C4-2B (cell line): ENCODE measurements at regions not wholly inside any gene's neighbourhood (a gene's known extent, or its start where the extent isn't known, plus 50 kb on each side); places are given as distances from the start of the nearest gene placed in this dataset.

Source experiments
- ZFX ChIP-seq: fragments of 450-650 bp; IDR thresholded peaks from 2 replicates; pipeline ENCODE4 v1.6.1; 2017
- TF ChIP-seq, protein P1 (sequence below): fragments of 450-650 bp; conservative IDR thresholded peaks from 2 replicates; pipeline ENCODE4 v1.5.1; 2017; ENCODE audit warnings: mild to moderate bottlenecking

- TF ChIP-seq, protein P1, sequence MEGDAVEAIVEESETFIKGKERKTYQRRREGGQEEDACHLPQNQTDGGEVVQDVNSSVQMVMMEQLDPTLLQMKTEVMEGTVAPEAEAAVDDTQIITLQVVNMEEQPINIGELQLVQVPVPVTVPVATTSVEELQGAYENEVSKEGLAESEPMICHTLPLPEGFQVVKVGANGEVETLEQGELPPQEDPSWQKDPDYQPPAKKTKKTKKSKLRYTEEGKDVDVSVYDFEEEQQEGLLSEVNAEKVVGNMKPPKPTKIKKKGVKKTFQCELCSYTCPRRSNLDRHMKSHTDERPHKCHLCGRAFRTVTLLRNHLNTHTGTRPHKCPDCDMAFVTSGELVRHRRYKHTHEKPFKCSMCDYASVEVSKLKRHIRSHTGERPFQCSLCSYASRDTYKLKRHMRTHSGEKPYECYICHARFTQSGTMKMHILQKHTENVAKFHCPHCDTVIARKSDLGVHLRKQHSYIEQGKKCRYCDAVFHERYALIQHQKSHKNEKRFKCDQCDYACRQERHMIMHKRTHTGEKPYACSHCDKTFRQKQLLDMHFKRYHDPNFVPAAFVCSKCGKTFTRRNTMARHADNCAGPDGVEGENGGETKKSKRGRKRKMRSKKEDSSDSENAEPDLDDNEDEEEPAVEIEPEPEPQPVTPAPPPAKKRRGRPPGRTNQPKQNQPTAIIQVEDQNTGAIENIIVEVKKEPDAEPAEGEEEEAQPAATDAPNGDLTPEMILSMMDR = no peak
- no peak for TF ChIP-seq ZFX
These were observed 262.5 kb downstream of the BTBD3 start for GRCh38 chr20:12180107-12180661.
